OCI-LY1 (cell line): ENCODE measurements at regions not wholly inside any gene's neighbourhood (a gene's known extent, or its start where the extent isn't known, plus 50 kb on each side); places are given as distances from the start of the nearest gene placed in this dataset.

Experiments
- CTCF ChIP-seq: fragments of 200-600 bp; sonication (generic), shearing (Covaris generic); IDR thresholded peaks from 2 replicates; pipeline ENCODE4 v1.5.1; 2017; ENCODE audit warnings: mild to moderate bottlenecking, antibody characterized with exemption, low read length, moderate library complexity, mixed read lengths
- EZH2 ChIP-seq: fragments of 200-600 bp; sonication (generic), shearing (Covaris generic); IDR thresholded peaks from 2 replicates; pipeline ENCODE4 v1.8.0; 2017; ENCODE audit warnings: borderline replicate concordance, mixed run types, mild to moderate bottlenecking, antibody characterized with exemption, low read length, moderate library complexity, mixed read lengths

GRCh38 chr1:63027176-63027575, 243.2 kb downstream of the ATG4C start:
- TF ChIP-seq EZH2: no peak
- TF ChIP-seq CTCF: no peak
